ENCODE measurements at regions not wholly inside any gene's neighbourhood (a gene's known extent, or its start where the extent isn't known, plus 50 kb on each side); places are given as distances from the start of the nearest gene placed in this dataset.

GRCh38 chr20:11406877-11407276 lies 510.8 kb upstream of the BTBD3 start:
- ATAC-seq = no peak
- Histone ChIP-seq H3K27me3 (no peaks in the 10 kb centered on the region), H3K4me3 (no peak overlapping the region), H3K9me3 (no peaks in the 10 kb centered on the region), H3K4me1 (peaks cover 0 to 8% (median 0%) of the 10 kb centered on the region in 3 donors), H3K27ac (no peak overlapping the region), H3K36me3 (no peaks in the 10 kb centered on the region)
- no peak for TF ChIP-seq EP300 (IDR thresholded peaks at IDR 0.05)
- TF ChIP-seq POLR2A (IDR thresholded peaks at IDR 0.05) = no peak
- TF ChIP-seq, protein P1, sequence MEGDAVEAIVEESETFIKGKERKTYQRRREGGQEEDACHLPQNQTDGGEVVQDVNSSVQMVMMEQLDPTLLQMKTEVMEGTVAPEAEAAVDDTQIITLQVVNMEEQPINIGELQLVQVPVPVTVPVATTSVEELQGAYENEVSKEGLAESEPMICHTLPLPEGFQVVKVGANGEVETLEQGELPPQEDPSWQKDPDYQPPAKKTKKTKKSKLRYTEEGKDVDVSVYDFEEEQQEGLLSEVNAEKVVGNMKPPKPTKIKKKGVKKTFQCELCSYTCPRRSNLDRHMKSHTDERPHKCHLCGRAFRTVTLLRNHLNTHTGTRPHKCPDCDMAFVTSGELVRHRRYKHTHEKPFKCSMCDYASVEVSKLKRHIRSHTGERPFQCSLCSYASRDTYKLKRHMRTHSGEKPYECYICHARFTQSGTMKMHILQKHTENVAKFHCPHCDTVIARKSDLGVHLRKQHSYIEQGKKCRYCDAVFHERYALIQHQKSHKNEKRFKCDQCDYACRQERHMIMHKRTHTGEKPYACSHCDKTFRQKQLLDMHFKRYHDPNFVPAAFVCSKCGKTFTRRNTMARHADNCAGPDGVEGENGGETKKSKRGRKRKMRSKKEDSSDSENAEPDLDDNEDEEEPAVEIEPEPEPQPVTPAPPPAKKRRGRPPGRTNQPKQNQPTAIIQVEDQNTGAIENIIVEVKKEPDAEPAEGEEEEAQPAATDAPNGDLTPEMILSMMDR (IDR thresholded peaks at IDR 0.05) = no peak
- TF ChIP-seq POLR2AphosphoS5 (IDR thresholded peaks at IDR 0.05) = no peak
- 69 to 78% methylated on average over 6 of the region's 6 CpGs for WGBS, 2 donors (ENCODE audit: low coverage in 1 of 2)

DNA sequence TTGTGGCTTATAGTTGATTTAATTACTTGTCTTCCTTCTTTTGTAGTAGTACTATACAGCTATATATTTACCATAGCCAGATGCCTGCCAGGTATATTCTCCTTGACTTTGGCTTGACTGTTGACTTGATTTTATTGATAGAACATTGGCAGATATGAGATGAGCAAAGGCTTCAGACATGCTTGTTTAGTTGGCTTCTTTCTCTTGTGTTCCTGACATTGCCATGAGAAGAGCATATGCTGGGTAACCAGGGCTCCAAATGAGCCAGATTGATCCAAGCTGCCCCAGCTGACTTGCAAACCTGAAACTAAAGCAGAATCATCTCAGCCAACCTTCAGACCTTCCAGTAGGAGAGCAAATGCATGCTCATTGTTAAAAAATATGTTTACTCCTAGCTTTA lies 508.1 kb upstream of the BTBD3 start:
- Histone ChIP-seq H3K4me1 (no peaks in the 10 kb centered on the region), H3K36me3 (no peaks in the 10 kb centered on the region), H3K4me3 (no peak overlapping the region), H3K27ac (no peak overlapping the region), H3K27me3 (no peaks in the 10 kb centered on the region), H3K9me3 (no peaks in the 10 kb centered on the region)
- ATAC-seq = no peak
- TF ChIP-seq, protein P1 (IDR thresholded peaks at IDR 0.05) = no peak
- TF ChIP-seq POLR2AphosphoS5 (IDR thresholded peaks at IDR 0.05) = no peak
- TF ChIP-seq POLR2A (IDR thresholded peaks at IDR 0.05) = no peak
- TF ChIP-seq EP300 (IDR thresholded peaks at IDR 0.05) = no peak

GRCh38 chr20:11411765-11412164 lies 505.9 kb upstream of the BTBD3 start:
- no peaks in the 10 kb centered on the region for H3K9me3 ChIP-seq
- H3K4me3 ChIP-seq = no peak overlapping the region
- WGBS, 2 donors (ENCODE audit: low coverage in 1 of 2) = 88 to 92% methylated on average over 8 to 9 of the region's 11 CpGs
- H3K27me3 ChIP-seq = no peaks in the 10 kb centered on the region
- TF ChIP-seq POLR2AphosphoS5 (IDR thresholded peaks at IDR 0.05) (no peak), EP300 (IDR thresholded peaks at IDR 0.05) (no peak), POLR2A (IDR thresholded peaks at IDR 0.05) (no peak)
- TF ChIP-seq, protein P1 (IDR thresholded peaks at IDR 0.05) = no peak
- no peak for ATAC-seq
- no peaks in the 10 kb centered on the region for H3K36me3 ChIP-seq
- H3K4me1 ChIP-seq = no peaks in the 10 kb centered on the region
- H3K27ac ChIP-seq = no peak overlapping the region

- no peak overlapping the region for H3K4me3 ChIP-seq
- H3K27ac ChIP-seq = no peak overlapping the region
- 29 to 39% methylated on average over 2 to 3 of the region's 3 CpGs for WGBS, 2 donors (ENCODE audit: low coverage in 1 of 2)
- ATAC-seq = no peak
- H3K9me3 ChIP-seq = no peaks in the 10 kb centered on the region
- H3K4me1 ChIP-seq = no peaks in the 10 kb centered on the region
- H3K36me3 ChIP-seq = no peaks in the 10 kb centered on the region
- TF ChIP-seq, protein P1 (IDR thresholded peaks at IDR 0.05) = no peak
- TF ChIP-seq POLR2A (IDR thresholded peaks at IDR 0.05) (no peak), POLR2AphosphoS5 (IDR thresholded peaks at IDR 0.05) (no peak), EP300 (IDR thresholded peaks at IDR 0.05) (no peak)
- no peaks in the 10 kb centered on the region for H3K27me3 ChIP-seq
Measured at GRCh38 chr20:11426948-11427347, 490.7 kb upstream of the BTBD3 start.

DNA sequence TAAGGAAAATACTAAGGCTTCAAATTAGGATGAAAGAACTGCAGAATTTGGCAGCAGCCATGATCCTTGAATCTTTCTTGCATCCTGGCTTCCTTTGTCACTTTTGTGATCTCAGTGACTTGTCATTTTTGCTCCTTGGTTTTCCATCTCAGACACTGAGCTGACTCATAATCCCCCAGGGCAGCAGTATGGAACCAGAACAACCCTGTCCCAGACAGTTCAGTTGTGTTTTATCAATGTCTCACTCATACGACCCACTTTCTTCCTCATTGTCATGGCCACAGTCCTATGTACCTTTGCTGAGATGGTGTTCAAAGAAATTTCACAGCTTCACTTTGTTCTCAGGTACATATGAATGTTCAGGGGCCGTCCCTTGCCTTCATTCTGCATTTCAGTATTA lies 488.5 kb upstream of the BTBD3 start:
- 50 to 58% methylated on average over 1 to 2 of the region's 2 CpGs for WGBS, 2 donors (ENCODE audit: low coverage in 1 of 2)
- H3K27ac ChIP-seq = no peak overlapping the region
- no peaks in the 10 kb centered on the region for H3K9me3 ChIP-seq
- H3K27me3 ChIP-seq = no peaks in the 10 kb centered on the region
- no peaks in the 10 kb centered on the region for H3K4me1 ChIP-seq
- TF ChIP-seq EP300 (IDR thresholded peaks at IDR 0.05) = no peak
- TF ChIP-seq POLR2AphosphoS5 (IDR thresholded peaks at IDR 0.05) = no peak
- TF ChIP-seq, protein P1 (IDR thresholded peaks at IDR 0.05) = no peak
- no peak for TF ChIP-seq POLR2A (IDR thresholded peaks at IDR 0.05)
- ATAC-seq = no peak
- H3K4me3 ChIP-seq = no peak overlapping the region
- H3K36me3 ChIP-seq = no peaks in the 10 kb centered on the region
